ENCODE measurements at regions not wholly inside any gene's neighbourhood (a gene's known extent, or its start where the extent isn't known, plus 50 kb on each side); places are given as distances from the start of the nearest gene placed in this dataset.

DNA sequence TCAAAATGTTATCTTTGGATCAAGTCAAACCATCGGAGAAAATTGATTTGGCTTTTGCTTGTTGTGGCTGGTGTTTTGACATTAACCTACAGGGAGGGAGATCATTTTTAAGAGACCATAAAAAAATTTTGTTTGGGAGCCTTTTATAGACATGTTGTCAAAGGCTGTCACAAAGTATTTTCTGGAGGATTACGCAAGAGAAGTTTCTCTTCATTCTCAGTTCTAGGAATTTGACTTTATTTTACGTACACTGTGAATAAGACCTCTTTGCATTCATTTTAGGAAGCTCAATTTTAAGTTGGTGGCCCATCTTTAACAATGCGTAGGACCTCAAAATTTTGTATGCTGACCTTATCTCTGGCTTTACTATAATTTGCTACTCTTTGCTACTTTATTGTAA lies 50.2 kb upstream of the SLC44A1 start:
- no peak for ATAC-seq
- TF ChIP-seq OSR1 (CRISPR knock-in tag; IDR thresholded peaks at IDR 0.05) (no peak), ZNF565 (CRISPR knock-in tag; conservative IDR thresholded peaks at IDR 0.05; ENCODE audit: low read depth) (no peak), CSDC2 (CRISPR knock-in tag; IDR thresholded peaks at IDR 0.05) (no peak), PPARA (CRISPR knock-in tag; IDR thresholded peaks at IDR 0.05; ENCODE audit: borderline replicate concordance) (no peak)
- TF ChIP-seq, protein P1, sequence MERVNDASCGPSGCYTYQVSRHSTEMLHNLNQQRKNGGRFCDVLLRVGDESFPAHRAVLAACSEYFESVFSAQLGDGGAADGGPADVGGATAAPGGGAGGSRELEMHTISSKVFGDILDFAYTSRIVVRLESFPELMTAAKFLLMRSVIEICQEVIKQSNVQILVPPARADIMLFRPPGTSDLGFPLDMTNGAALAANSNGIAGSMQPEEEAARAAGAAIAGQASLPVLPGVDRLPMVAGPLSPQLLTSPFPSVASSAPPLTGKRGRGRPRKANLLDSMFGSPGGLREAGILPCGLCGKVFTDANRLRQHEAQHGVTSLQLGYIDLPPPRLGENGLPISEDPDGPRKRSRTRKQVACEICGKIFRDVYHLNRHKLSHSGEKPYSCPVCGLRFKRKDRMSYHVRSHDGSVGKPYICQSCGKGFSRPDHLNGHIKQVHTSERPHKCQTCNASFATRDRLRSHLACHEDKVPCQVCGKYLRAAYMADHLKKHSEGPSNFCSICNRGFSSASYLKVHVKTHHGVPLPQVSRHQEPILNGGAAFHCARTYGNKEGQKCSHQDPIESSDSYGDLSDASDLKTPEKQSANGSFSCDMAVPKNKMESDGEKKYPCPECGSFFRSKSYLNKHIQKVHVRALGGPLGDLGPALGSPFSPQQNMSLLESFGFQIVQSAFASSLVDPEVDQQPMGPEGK (CRISPR knock-in tag; IDR thresholded peaks at IDR 0.05; ENCODE audit: borderline replicate concordance) = no peak
